B cell (primary cell): ENCODE measurements at regions not wholly inside any gene's neighbourhood (a gene's known extent, or its start where the extent isn't known, plus 50 kb on each side); places are given as distances from the start of the nearest gene placed in this dataset.

Experiments
- ATAC-seq: fragments of 200-7000 bp; cut with Tn5 transposase; one replicate; pipeline ENCODE4 v1.10.0; 2021; ENCODE audit warnings: low read depth, mild to moderate bottlenecking, moderate number of reproducible peaks, moderate library complexity
- CTCF ChIA-PET: fragments of 350-600 bp; sonication (Branson Sonifier 250); formaldehyde crosslinking; loops from one replicate; lab custom pipeline; 2021; ENCODE audit warnings: antibody characterized with exemption, inconsistent platforms; lab: Charles Lee
- POLR2A ChIA-PET: fragments of 350-600 bp; sonication (Branson Sonifier 250); formaldehyde crosslinking; loops from one replicate; lab custom pipeline; 2021; ENCODE audit warnings: antibody characterized with exemption; lab: Charles Lee
- DNase-seq: peaks from one replicate; pipeline ENCODE4 v3.0.0; 2013
- H2AFZ ChIP-seq: 2 replicates; pipeline ENCODE4 v1.6.1; 2012; ENCODE audit warnings: mild to moderate bottlenecking, low read depth, low read length; ENCODE audit not compliant: insufficient read depth, poor library complexity, severe bottlenecking
- H3K27ac ChIP-seq, 2 donors: 1 replicate in 1 of 2; 2 replicates in 1 of 2; pipeline ENCODE4 v1.5.1; 2012 to 2013; ENCODE audit warnings: low read length in 2 of 2, mild to moderate bottlenecking in 2 of 2, moderate library complexity in 1 of 2
- H3K27me3 ChIP-seq, 4 experiments: fragments of 200-600 bp in 1 of 4; sonication (generic) in 1 of 4; replicated peaks in 1 of 4; 1 replicate in 2 of 4; 2 replicates in 2 of 4; pipeline versions ENCODE4 v1.6.1 to v1.7.0; 2013 to 2016; ENCODE audit warnings: low read length in 3 of 4, mild to moderate bottlenecking in 2 of 4, mixed read lengths in 1 of 4, moderate library complexity in 1 of 4; ENCODE audit not compliant: insufficient read depth in 4 of 4, control insufficient read depth in 3 of 4; ENCODE audit errors: control extremely low read depth in 1 of 4
- H3K36me3 ChIP-seq, 2 experiments: replicated peaks in 1 of 2; 1 replicate in 1 of 2; 2 replicates in 1 of 2; pipeline versions ENCODE4 v1.6.1 to v1.7.1; 2013; ENCODE audit warnings: low read length in 1 of 2; ENCODE audit not compliant: insufficient read depth in 2 of 2, control insufficient read depth in 1 of 2; ENCODE audit errors: control extremely low read depth in 1 of 2, extremely low read depth in 1 of 2
- H3K4me1 ChIP-seq, 2 donors: fragments of 200-600 bp in 1 of 2; sonication (generic) in 1 of 2; 1 replicate in 1 of 2; 2 replicates in 1 of 2; pipeline versions ENCODE4 v1.5.1 to v1.6.1; 2013 to 2017; ENCODE audit warnings: low read length in 2 of 2; ENCODE audit not compliant: control insufficient read depth in 2 of 2, insufficient read depth in 2 of 2
- H3K4me2 ChIP-seq: replicated peaks from 2 replicates; pipeline ENCODE3; 2012; ENCODE audit warnings: mild to moderate bottlenecking, low read depth, low read length; ENCODE audit not compliant: poor library complexity, severe bottlenecking
- H3K4me3 ChIP-seq, 5 experiments: fragments of 200-600 bp in 1 of 5; sonication (generic) in 1 of 5; 1 replicate in 3 of 5; 2 replicates in 2 of 5; pipeline versions ENCODE4 v1.5.1 to v1.7.0; 2011 to 2016; ENCODE audit warnings: low read length in 4 of 5, mild to moderate bottlenecking in 4 of 5, low read depth in 2 of 5, control low read depth in 1 of 5, moderate library complexity in 1 of 5; ENCODE audit not compliant: insufficient read depth in 1 of 5; ENCODE audit errors: control extremely low read depth in 1 of 5, extremely low read depth in 1 of 5
- H3K79me2 ChIP-seq: fragments of 200-600 bp; sonication (generic); one replicate; pipeline ENCODE4 v1.6.0; 2016; ENCODE audit warnings: low read length; ENCODE audit not compliant: control insufficient read depth, insufficient read depth
- H3K9ac ChIP-seq: fragments of 200-600 bp; sonication (generic); 2 replicates; pipeline ENCODE4 v1.6.1; 2017; ENCODE audit warnings: mild to moderate bottlenecking, low read length, moderate library complexity
- H3K9me3 ChIP-seq, 3 donors: one replicate each; pipeline versions ENCODE4 v1.6.1 to v1.7.1; 2013; ENCODE audit warnings: low read length in 2 of 3; ENCODE audit not compliant: control insufficient read depth in 2 of 3, insufficient read depth in 1 of 3; ENCODE audit errors: control extremely low read depth in 1 of 3
- H4K20me1 ChIP-seq: 2 replicates; pipeline ENCODE4 v1.6.0; 2012; ENCODE audit warnings: mild to moderate bottlenecking, low read length; ENCODE audit not compliant: insufficient read depth, control insufficient read depth, poor library complexity, severe bottlenecking
- H3K27ac Mint-ChIP-seq: one replicate; pipeline ENCODE4 v1.8.0; 2021; ENCODE audit warnings: mixed read lengths
- H3K27me3 Mint-ChIP-seq: one replicate; pipeline ENCODE4 v1.8.0; 2021; ENCODE audit warnings: mixed read lengths
- H3K4me1 Mint-ChIP-seq: one replicate; pipeline ENCODE4 v1.8.0; 2021; ENCODE audit warnings: mixed read lengths
- H3K4me3 Mint-ChIP-seq: one replicate; pipeline ENCODE4 v1.8.0; 2021; ENCODE audit warnings: mixed read lengths
- H3K9me3 Mint-ChIP-seq: one replicate; pipeline ENCODE4 v1.8.0; 2022; ENCODE audit warnings: mixed read lengths; ENCODE audit not compliant: insufficient read depth
- CTCF ChIP-seq: fragments of 200-600 bp; IDR thresholded peaks from one replicate; pipeline ENCODE4 v1.8.0; 2022; ENCODE audit warnings: antibody characterized with exemption, mild to moderate bottlenecking
- EZH2 ChIP-seq: IDR thresholded peaks from 2 replicates; pipeline ENCODE4 v1.6.1; 2012; ENCODE audit warnings: borderline replicate concordance, low read depth, mild to moderate bottlenecking, moderate library complexity, low read length; ENCODE audit not compliant: insufficient read depth, poor library complexity, severe bottlenecking
- WGBS: methylation state at CpG from one replicate; pipeline ENCODE4 v1.1.5; 2013; ENCODE audit warnings: missing lambda C conversion rate; ENCODE audit not compliant: insufficient coverage; 5-methylcytosine and 5-hydroxymethylcytosine counted together
- intact Hi-C: fragments of 100-400 bp; cut with micrococcal nuclease; formaldehyde crosslinking; loops from one replicate; pipeline ENCODE4 v1.10.0; 2022

GRCh38 chr9:7402334-7403027 is 397.1 kb downstream of the DMAC1 start:
- H3K4me2 ChIP-seq, result no peak overlapping the region
- no peak overlapping the region for H3K4me3 ChIP-seq
- H3K9ac ChIP-seq, result no peak overlapping the region
- Mint-ChIP-seq H3K9me3 (no peaks in the 10 kb centered on the region), H3K27me3 (peaks cover 16% of the 10 kb centered on the region), H3K4me3 (no peak overlapping the region), H3K4me1 (no peaks in the 10 kb centered on the region), H3K27ac (no peak overlapping the region)
- no peaks in the 10 kb centered on the region for H3K79me2 ChIP-seq
- CTCF ChIA-PET, result interaction anchor here (0.6 kb wide), 1 partner anchor 1951 kb away, joined by 3 read pairs; no protein-coding TSS in a partner anchor
- POLR2A ChIA-PET, result no interaction called here
- H3K27ac ChIP-seq, result no peak overlapping the region
- no peaks in the 10 kb centered on the region for H4K20me1 ChIP-seq
- H3K27me3 ChIP-seq, result no peaks in the 10 kb centered on the region
- H3K4me1 ChIP-seq, result no peaks in the 10 kb centered on the region
- no peaks in the 10 kb centered on the region for H3K36me3 ChIP-seq
- intact Hi-C loops, result no loop called here
- H3K9me3 ChIP-seq, result no peaks in the 10 kb centered on the region
- WGBS, result 83% methylated on average over 1 of the region's 2 CpGs
- H2AFZ ChIP-seq, result no peak overlapping the region
- ATAC-seq (no peak), DNase-seq (no peak)
- TF ChIP-seq EZH2, result no peak
- TF ChIP-seq CTCF, result no peak

GRCh38 chr9:7401116-7401515 is 398.5 kb downstream of the DMAC1 start:
- Histone ChIP-seq H3K36me3 (no peaks in the 10 kb centered on the region), H2AFZ (no peak overlapping the region), H3K27me3 (no peaks in the 10 kb centered on the region), H3K79me2 (no peaks in the 10 kb centered on the region), H4K20me1 (no peaks in the 10 kb centered on the region), H3K4me1 (no peaks in the 10 kb centered on the region), H3K4me3 (no peak overlapping the region), H3K9me3 (no peaks in the 10 kb centered on the region), H3K9ac (no peak overlapping the region), H3K4me2 (no peak overlapping the region), H3K27ac (no peak overlapping the region)
- H3K27ac Mint-ChIP-seq, result no peak overlapping the region
- CTCF ChIA-PET, result interaction anchor here (0.7 kb wide), 1 partner anchor 10 kb away, joined by 3 read pairs; no protein-coding TSS in a partner anchor
- intact Hi-C loops, result no loop called here
- peaks cover 16% of the 10 kb centered on the region for H3K27me3 Mint-ChIP-seq
- DNase-seq, result no peak
- ATAC-seq, result no peak
- TF ChIP-seq EZH2 (no peak), CTCF (no peak)
- H3K4me3 Mint-ChIP-seq, result no peak overlapping the region
- H3K9me3 Mint-ChIP-seq, result no peaks in the 10 kb centered on the region
- POLR2A ChIA-PET, result no interaction called here
- H3K4me1 Mint-ChIP-seq, result no peaks in the 10 kb centered on the region
- 100% methylated on average over 2 of the region's 2 CpGs for WGBS
